DMS79 (cell line): ENCODE measurements at regions not wholly inside any gene's neighbourhood (a gene's known extent, or its start where the extent isn't known, plus 50 kb on each side); places are given as distances from the start of the nearest gene placed in this dataset.
"Not testable (repeated sequence)": the region's sequence is repeated elsewhere in the genome, so short reads cannot be mapped to it uniquely, and the experiment has no call there.

Experiments
- DNase-seq: peaks from one replicate; lab custom pipeline; 2025; lab: John Stamatoyannopoulos, UW

DNA sequence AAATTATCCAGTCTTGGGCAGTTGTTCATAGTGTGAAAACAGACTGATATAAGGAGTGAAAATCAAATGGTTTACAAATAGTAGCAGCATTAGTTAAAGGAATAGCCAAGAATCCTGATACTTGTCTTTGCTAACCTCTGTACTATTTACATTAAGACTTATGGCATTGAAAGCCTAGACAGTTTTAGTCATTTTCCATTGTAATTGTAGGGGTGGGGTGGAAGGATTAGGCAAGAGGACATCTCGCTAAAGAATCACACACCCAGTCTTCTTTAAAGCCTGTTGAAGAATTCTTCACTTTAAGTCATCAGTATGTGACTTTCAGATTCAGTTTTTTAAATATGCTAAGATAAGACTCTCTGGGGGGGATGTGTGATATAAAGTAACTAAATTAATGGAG, 207.5 kb upstream of the PHACTR1 start:
- no peak for DNase-seq

DNA sequence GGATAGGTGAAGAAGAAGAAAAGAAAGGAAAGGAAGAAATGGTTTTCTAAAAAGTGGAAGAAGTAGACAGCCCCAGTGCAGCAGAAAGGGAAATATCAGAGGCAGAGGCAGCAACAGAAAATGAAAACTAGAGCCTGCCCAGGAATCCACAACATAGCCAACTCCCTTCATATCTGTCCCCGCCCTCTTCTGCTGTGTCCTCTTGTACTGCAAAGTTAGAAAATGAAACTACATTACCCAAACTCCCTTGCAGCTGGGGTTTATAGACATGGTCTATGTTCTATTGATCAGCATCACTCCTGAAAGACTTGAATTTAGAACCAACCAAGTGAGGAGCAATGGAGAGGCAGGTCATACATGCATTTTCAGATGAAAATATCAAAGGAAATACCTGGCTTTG, 200.5 kb upstream of the PHACTR1 start:
- no peak for DNase-seq

DNA sequence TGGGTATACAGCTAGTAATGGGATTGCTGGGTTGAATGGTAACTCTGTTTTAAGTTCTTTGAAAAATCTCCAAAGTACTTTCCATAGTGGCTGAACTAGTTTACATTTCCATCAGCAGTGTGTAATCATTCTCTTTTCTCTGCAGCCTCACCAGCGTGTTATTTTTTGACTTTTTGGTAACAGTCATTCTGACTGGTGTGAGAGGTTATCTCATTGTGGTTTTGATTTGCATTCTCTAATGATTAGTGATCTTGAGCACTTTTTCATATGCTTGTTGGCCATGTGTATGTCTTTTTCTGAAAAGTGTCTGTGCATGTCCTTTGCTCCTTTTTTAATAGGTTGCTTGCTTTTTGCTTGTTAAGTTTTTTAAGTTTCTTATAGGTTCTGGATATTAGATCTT, 194.2 kb upstream of the PHACTR1 start:
- DNase-seq = no peak

DNA sequence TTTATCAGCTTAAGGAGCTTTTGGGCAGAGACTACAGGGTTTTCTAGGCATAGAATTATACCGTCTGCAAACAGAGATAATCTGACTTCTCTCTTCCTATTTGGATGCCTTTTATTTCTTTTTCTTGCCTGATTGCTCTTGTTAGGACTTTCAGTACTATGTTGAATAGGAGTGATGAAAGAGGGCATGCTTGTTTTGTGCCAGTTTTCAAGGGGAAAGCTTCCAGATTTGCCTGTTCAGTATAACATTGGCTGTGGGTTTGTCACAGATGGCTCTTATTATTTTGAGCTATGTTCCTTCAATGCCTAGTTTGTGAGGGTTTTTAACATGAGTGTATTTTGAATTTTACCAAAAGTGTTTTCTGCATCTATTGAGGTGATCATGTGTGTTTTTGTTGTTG, 192.8 kb upstream of the PHACTR1 start:
- no peak for DNase-seq

DNA sequence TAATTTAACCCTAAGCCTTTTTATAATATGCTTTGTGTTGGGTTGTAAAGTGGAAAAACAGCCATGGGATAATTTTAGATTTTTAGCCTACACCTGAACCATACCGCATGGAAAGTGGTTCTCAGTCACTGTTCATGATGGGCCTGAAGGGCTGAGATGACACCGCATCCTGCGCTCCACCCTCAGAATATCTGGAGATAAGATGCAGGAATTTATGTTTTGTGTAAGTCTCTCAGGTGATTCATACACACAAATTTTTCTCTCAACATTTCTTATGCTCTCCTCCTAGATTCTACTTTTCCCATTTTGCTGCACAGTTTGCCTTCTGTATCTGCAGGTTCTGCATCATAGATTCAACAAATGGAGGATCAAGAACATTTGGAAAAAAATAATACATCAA, 191.3 kb upstream of the PHACTR1 start:
- DNase-seq = no peak

DNA sequence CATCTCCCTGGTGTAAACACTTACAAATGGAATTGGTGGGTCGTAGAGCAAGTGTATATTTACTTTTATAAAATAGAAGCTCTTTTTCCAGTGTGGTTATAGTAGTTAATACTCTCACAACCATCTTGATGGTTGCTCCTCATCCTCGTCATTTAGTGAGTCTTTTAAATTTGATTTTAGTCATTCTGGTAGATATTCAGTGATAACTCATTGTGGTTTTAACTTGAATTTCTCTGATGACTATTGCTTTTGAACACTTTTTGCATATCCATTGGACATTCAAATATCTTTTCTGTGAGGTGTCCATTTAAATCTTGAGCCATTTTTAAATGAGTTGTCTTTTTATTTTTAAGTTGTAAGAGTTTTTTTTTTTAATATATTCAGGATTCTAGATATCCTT, 189.2 kb upstream of the PHACTR1 start:
- no peak for DNase-seq

DNA sequence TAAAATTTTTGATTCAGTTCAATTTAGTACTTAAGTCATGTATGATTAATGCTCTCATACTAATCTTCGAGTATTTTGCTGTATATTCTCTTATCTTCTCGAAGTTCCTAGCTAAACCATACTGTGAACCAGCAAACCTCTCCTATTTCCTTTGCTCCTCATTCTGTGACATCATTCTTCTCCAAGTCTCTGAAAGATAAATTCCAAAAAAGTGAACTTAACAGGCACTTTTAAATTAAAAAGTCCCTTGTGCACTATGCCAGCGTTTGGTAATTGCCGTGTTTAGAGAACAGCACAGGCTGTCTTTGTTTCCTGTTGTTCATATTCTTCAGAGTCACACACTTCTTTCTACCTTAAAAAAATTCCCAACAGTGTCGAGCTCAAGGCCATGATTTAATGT, 188.4 kb upstream of the PHACTR1 start:
- no peak for DNase-seq

DNA sequence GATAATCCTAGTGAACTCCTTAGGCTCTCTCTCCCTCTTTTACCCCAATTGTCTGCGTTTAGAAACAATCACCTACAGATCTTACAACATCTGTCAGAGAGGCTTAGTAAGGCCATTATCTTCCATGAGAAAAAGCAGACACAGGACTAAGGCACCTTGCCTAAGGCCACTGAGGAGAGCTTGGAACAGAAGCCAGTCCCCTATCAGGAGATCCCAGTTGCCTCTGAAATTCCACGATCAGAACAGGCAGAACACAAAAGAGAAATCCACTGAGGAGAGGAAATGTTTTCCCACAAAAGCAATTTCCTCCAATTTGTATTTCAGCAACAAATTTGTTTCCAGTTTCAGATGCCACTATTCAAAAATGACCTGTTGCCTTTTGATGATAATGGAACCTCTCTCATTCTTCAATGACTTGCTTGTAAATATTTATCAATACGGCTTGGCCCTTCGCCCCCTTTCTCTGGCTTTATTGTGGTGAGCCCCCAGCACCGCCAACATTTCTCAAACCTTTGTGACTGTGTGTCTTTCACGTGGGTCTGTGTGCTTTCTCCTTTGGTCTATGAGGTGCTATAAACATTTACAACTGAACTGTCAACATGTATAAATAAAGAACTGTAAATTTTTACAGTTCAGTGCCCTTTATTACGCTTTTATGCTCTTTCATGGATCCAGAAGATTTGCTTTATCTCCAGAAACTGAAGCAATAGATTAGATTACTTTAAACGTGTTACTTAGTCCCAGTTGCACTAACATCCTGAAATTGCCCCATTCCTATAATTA, 187.8 kb upstream of the PHACTR1 start:
- no peak for DNase-seq

DNA sequence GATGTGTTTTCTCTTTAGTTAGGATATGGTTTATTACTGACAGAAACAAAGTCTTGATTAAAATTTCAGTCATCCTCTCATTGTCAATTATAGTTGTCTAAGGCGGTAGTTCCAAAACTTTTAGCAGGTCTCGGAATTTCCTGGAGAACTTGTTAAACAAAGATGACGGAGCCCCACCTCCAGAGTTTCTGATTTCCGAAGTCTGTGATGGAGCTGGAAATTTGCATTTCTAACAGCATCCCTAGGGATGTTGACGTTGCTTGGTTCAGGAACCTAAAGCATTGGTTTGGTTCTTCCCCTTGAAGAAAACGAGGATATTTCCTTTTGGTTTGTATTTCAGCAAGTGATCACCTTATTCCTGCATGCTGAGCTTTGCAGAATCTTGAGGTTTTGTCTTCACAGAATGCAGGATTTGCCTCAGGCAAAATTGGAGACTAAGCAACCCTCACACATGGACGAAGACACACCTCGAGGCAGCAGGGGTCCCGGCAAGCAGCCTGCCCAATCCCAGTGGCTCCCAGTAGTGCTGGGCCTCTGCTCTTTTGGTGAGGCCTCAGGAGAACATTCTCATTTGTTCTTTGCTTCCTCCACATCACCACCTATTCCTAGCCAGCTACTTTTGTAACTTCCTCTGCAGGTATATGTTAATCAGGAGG, 187.1 kb upstream of the PHACTR1 start:
- DNase-seq = no peak

DNA sequence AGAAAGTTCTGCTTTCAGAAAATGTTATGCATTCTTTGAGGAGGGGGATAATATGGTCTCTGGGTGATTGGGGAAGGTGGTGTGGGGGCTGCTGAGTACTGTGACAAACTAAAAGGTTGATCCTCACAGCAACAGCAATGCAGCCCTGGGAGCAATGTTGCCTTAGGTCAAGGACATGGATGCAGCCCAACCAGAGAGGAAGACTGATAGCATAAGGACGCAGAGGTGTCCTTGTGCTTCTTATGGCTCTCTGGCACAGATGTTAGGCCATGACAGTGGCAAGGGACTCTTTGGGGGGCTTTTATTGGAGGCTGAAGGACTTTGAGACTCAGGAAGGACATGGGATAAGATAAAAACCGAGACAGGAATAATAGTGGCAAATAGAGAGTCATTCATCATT, 186.2 kb upstream of the PHACTR1 start:
- DNase-seq = no peak

DNA sequence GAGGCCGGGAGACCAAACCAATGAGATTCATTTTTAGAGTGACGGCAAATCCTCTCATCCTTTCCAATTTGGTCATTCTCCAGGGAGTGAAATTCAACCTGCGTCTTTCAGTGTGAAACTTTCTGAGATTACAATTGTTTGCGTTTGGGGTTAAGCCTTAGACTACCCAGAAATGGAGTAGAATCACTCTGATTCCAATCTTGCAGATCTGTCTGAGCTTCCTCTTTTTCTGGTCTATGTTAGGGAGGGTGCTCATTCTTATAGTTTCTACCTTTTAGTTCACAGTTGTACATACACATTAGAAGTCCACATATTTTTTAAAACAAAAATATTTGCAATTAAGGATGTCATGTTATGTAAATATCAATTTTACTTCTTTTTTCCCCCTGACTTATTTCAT, 183.0 kb upstream of the PHACTR1 start:
- DNase-seq = no peak

DNA sequence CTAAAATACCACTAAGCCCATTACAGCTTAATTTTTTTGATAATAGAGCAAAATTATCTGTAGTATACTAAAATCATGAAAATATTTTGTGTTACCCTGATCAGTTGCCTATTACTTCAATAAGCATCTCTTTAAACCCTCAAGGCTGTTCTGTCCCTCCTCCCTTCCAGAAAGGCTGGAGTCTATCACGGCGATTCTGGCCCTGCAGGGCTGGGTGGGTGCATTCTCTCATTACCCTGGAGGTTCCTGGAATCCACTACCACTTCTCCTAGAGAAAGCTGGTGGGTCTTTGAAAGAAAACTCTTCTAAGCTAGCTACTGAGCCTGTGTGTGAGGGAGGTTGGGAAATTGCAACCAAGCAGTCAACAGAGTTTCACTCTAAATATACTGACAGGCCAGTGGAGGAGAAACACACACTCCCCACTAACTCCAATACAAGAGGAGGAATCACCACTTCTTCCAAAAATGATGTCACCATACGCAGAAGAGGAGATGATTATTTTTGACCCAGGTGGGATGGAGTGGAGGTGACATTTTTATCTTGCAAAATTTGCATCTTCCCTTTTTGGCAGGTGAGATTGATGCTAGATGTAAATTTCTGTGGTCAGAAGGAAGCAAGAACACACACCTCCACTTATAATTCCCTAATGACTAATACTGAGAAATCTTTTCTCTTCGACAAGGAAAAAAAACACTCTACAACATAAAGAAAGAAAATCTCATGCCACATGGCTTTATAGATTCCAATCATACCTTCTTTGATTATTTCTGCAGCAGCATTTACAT, 182.3 kb upstream of the PHACTR1 start:
- DNase-seq = no peak

DNA sequence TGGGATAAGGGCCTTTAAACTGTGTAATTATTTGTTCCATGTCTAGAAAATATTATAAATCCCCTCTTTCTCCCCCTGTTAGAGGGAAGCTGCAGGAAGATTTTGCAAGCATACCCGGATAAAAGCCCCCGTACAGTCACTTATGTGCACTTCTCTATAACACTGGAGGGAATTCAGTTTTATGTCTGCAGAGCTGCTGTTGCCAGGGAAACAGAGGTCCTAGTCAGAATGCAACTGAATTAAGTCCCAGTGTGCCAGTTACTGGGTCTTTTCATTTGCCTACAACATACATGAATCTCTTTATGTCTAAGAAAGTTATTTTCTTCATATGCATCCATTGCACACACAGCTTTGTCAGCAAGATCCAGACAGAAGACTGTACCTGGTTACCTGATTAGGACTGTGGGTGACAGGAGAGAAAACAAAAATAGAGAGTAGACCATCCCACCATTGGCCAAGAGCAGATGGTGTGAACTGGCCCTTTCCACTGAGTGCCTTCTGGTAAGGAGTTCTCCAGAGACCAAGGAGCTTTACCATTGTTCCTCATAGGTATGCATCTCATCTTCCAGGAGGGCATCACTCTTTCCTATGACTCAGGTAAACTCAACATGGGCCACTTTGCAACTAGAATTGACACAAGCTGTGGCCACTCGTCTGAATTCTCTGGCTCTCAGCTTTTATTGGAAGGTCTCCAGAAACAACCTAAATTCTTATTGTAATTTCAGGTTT, 180.8 kb upstream of the PHACTR1 start:
- no peak for DNase-seq

DNA sequence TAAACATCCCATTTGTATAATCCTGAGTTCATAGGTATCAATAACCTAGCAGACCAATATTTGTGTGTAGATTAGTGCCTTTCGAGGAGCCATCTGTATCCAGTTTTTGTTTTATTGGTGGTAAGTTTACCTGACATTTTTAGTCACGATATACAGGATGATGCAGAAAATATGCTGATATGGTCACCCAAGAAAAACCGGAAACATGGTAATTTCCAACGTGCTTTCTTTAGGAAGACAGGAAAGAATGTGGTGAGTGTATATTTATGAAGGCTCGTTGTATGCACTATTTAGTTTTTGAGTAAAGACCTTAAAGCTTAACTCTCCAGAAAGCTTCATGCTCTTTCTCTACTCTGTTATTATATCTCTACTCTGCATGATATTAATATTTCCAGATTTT, 180.2 kb upstream of the PHACTR1 start:
- no peak for DNase-seq

DNA sequence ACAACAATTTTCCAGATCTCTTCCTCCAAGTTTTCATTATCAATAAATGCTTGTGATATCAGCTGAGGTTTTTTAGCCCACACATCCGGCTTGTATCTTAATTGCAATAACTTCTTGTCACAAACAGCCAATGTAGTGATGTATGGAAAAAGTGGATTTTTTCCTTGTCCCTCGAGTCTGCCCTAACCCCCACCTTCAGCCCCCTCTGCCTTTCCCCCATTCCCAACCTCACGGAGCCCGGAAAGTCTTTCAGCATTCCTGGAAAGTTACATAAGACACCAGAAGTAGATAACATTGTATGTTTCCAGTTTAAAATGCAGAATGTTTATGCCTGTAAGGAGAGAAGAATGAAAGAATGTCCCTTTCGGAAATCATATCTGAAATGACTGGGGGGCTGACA, 179.2 kb upstream of the PHACTR1 start:
- no peak for DNase-seq

DNA sequence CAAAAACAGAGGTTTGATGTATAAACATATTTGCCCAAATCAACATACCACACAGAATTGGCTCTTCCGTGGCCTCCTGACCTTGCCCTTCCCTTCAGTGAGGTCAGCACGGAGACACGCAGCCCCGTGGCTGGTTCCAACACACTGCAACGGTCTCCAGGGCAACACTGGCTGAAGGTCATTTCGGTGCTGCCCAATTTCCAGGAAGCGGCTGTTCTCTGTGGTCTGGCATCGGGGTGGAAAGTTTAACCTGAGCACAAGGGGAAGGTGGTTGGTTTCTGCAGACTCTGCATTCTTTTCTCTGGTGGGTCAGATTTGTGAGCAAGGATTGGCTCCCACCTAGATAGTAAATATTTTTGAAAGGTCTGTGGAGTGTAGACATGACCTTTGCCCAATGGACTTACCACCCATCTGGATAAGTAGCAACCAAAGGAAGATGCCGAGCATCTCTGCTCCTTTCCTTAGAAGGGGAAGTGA, 177.6 kb upstream of the PHACTR1 start:
- no peak for DNase-seq

DNA sequence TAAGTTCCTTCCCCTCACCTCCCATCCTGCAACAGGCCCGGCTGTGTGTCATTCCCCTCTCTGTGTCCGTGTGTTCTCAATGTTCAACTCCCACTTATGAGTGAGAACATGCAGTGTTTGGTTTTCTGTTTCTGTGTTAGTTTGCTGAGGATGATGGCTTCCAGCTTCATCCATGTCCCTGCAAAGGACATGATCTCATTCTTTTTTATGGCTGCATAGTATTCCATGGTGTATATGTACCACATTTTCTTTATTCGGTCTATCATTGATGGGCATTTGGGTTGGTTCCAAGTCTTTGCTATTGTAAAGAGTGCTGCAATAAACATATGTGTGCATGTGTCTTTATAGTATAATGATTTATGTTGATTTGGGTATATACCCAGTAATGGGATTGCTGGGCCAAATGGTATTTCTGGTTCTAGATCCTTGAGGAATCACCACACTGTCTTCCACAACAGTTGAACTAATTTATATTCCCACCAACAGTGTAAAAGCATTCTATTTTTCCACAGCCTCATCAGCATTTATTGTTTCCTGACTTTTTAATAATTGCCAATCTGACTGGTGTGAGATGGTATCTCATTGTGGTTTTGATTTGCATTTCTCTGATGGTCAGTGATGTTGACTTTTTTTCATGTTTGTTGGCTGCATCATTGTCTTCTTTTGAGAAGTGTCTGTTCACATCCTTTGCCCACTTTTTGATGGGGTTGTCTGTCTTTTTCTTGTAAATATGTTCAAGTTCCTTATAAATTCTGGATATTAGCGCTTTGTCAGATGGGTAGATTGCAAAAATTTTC, 174.1 kb upstream of the PHACTR1 start:
- not testable (repeated sequence) for DNase-seq

DNA sequence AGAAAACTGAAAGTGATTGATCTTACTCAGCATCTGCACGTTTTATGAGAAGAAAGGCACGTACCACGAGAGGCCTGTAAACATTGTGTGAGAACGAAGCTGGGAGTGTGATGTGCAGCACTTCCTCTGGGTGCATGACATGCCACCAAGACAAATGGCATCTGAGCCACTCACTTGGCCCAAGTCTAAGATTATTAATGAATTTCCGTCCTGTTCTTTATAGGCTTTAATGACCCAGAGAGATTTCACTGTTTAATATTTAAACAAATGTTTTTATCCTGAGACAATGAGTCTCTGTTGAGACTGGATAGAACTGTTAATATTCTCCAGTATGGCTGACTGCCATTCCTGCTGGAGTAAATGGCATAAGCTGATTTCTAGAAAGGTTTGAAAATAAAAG, 172.6 kb upstream of the PHACTR1 start:
- no peak for DNase-seq

DNA sequence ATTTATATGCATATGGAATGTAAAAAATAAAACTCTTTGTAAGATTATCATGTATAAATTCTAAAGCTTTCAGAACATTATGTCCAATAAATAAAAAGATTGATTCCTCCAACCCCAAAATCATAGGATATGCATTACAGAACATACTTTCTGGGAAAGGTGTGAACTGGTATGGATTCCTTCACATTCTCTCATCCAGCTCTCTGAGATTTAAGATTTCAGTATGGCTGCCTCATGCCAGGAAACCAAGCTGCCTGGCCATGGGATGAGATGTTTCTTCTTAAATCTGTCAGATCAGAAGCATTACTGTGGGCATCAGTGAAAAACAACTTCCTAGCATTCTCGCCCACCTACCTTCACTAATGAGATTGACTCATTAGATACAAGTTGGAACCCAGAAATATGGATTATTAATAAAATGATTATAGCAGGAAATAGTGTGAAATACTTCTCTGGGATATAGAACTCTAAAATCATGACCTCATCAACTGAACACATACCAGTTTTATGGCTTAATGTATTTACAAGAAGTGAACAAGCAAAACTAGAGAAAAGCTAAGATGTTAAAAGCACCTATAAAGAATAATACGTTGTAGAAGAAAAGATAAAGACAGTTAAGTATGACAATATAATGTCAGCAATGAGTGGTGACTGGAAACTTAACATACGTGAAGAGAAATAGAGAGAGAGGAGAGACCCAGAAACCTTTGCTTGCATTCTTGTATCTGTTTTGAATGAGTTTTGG, 171.6 kb upstream of the PHACTR1 start:
- no peak for DNase-seq

DNA sequence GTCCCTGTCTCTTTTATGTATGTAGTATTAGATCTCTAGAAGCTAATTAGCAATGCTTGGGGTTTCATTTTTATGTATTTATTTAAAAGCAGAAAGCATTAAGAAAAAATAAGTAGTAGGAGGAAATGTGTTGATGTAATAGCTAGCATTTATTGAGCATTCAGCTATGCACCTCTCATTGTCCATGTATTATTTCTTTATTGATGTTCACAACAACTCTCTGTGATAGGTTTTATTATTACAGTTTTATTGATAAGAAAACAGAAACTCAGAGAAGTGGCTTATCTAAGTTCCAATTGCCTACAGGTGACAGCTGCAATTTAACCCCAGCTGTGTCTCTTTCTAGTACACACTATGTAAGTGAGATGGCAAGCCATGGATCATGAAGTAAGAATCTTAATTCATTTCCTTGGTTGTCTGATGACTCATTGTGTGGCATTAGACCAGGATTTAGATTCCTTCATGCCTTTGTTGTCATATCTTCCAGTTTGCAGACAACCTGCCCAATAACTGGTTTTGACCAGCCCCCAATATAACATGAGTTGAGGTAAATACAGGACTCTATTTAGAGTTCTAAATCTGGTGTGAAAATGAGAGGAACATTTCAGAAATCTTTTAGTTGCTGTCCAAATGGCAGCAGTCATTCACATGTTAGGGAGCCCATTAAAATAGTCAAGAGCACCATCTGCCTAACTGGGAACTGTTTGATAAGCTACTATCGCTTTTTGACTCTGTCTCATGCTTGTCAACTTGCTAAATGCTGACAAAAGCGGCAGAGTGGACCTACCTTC, 170.8 kb upstream of the PHACTR1 start:
- DNase-seq = no peak
